GM23248 (cell line): ENCODE measurements at regions not wholly inside any gene's neighbourhood (a gene's known extent, or its start where the extent isn't known, plus 50 kb on each side); places are given as distances from the start of the nearest gene placed in this dataset.

Experiments used
- DNase-seq: peaks from one replicate; pipeline ENCODE4 v3.0.0-alpha.2; 2015
- H2AFZ ChIP-seq: fragments of 200-600 bp; sonication (generic); 2 replicates; pipeline ENCODE4 v1.6.1; 2016; ENCODE audit warnings: antibody characterized with exemption
- H3F3A ChIP-seq: fragments of 200-600 bp; sonication (generic); 2 replicates; pipeline ENCODE4 v1.6.1; 2016; ENCODE audit warnings: mild to moderate bottlenecking, antibody characterized with exemption, mixed run types; ENCODE audit not compliant: insufficient read depth
- H3K27ac ChIP-seq: fragments of 200-600 bp; sonication (generic); 2 replicates; pipeline ENCODE4 v1.5.1; 2016; ENCODE audit warnings: mild to moderate bottlenecking
- H3K27me3 ChIP-seq: fragments of 200-600 bp; sonication (generic); replicated peaks from 2 replicates; pipeline ENCODE4 v1.6.1; 2016; ENCODE audit warnings: mild to moderate bottlenecking; ENCODE audit not compliant: insufficient read depth
- H3K36me3 ChIP-seq: fragments of 200-600 bp; sonication (generic); 2 replicates; pipeline ENCODE4 v1.6.1; 2016; ENCODE audit warnings: low read depth, mild to moderate bottlenecking
- H3K4me1 ChIP-seq: fragments of 200-600 bp; sonication (generic); 2 replicates; pipeline ENCODE4 v1.6.1; 2016; ENCODE audit warnings: mild to moderate bottlenecking; ENCODE audit not compliant: insufficient read depth
- H3K4me2 ChIP-seq: fragments of 200-600 bp; sonication (generic); one replicate; pipeline ENCODE4 v1.6.1; 2016; ENCODE audit warnings: mild to moderate bottlenecking; ENCODE audit not compliant: unreplicated experiment
- H3K4me3 ChIP-seq: fragments of 200-600 bp; sonication (generic); 2 replicates; pipeline ENCODE4 v1.5.1; 2016; ENCODE audit warnings: mild to moderate bottlenecking
- H3K79me2 ChIP-seq: fragments of 200-600 bp; sonication (generic); 2 replicates; pipeline ENCODE4 v1.6.1; 2016; ENCODE audit warnings: mild to moderate bottlenecking; ENCODE audit not compliant: insufficient read depth
- H3K9ac ChIP-seq: fragments of 200-600 bp; sonication (generic); 2 replicates; pipeline ENCODE4 v1.6.1; 2016; ENCODE audit warnings: mild to moderate bottlenecking
- H3K9me2 ChIP-seq: fragments of 200-600 bp; sonication (generic); 2 replicates; pipeline ENCODE4 v1.6.1; 2016; ENCODE audit warnings: mixed run types, mild to moderate bottlenecking, moderate library complexity; ENCODE audit not compliant: insufficient read depth
- H3K9me3 ChIP-seq: fragments of 200-600 bp; sonication (generic); one replicate; pipeline ENCODE4 v1.6.1; 2017; ENCODE audit warnings: low read depth
- H4K20me1 ChIP-seq: fragments of 200-600 bp; sonication (generic); 2 replicates; pipeline ENCODE4 v1.6.0; 2016; ENCODE audit not compliant: insufficient read depth
- EZH2 ChIP-seq: fragments of 200-600 bp; sonication (generic); IDR thresholded peaks from 2 replicates; pipeline ENCODE4 v1.6.1; 2018; ENCODE audit warnings: antibody characterized with exemption, mild to moderate bottlenecking; ENCODE audit not compliant: insufficient read depth, poor library complexity, severe bottlenecking
- EZH2phosphoT487 ChIP-seq: fragments of 200-600 bp; sonication (generic); IDR thresholded peaks from 2 replicates; pipeline ENCODE4 v1.6.1; 2018; ENCODE audit warnings: antibody characterized with exemption, moderate library complexity, mild to moderate bottlenecking, low read depth; ENCODE audit not compliant: insufficient read depth
- WGBS, 2 experiments: methylation state at CpG; one replicate each; pipeline ENCODE4 v1.1.6; 2015 to 2017; ENCODE audit warnings: low lambda C conversion rate in 2 of 2, low coverage in 1 of 2; ENCODE audit errors: missing lambda C conversion rate in 2 of 2; 5-methylcytosine and 5-hydroxymethylcytosine counted together
- in situ Hi-C: fragments of 300-500 bp; cut with MboI; formaldehyde crosslinking; loops from 2 replicates; pipeline ENCODE4 v1.15.0; 2020

DNA sequence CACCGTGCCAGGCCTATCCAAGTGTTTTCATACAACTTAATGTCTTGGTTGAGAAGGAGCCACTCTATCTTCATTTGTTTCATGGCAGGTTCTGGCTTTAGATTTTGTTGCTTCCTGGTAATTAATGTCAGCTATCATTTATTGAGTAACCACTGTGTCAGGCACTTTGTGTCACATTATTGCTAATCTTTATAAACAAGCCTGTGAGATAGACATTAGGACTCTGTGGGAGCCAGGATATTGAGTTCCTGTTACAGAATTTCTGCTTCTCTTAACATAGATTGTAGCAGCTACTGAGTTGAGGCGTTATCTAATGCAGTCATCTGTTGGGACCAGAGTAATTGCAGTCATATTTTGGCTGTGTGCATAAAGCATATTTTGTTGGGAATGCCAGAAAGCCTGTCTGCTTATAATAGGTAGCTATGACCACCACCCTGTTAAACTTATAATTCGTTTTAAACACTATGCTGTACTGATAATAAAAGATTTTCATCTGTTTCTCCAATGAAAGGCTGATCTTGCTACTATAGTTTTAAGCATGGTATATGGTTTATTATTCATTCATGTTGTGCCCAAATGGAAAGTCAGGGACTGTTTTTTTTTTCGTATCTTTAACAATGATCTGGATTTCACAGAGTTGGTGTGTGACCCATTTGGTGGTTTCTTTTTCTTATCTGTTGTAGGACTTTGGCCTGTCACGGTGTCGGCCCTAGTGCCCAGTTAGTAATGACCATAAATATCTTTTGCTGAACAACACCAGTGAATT lies 432.6 kb downstream of the PCNX1 start:
- DNase-seq = no peak
- H4K20me1 ChIP-seq = peaks cover 9% of the 10 kb centered on the region; the same call in 1 of the 2 replicates
- no peaks in the 10 kb centered on the region; the same call in 1 of the 2 replicates for H3F3A ChIP-seq
- no peak overlapping the region for H2AFZ ChIP-seq
- H3K4me3 ChIP-seq = no peak overlapping the region
- no peak overlapping the region for H3K9ac ChIP-seq
- no peaks in the 10 kb centered on the region for H3K4me1 ChIP-seq
- 92 to 94% methylated on average over 6 of the region's 6 CpGs for WGBS, 2 experiments
- H3K9me2 ChIP-seq = peaks cover 2% of the 10 kb centered on the region; the same call in 1 of the 2 replicates
- H3K27me3 ChIP-seq = no peaks in the 10 kb centered on the region
- peaks cover 100% of the 10 kb centered on the region for H3K79me2 ChIP-seq
- no peaks in the 10 kb centered on the region for H3K9me3 ChIP-seq
- in situ Hi-C loops = no loop called here
- 0 out of 2 replicates have a peak, but pooled peaks cover 3% of the 10 kb centered on the region for H3K36me3 ChIP-seq
- H3K4me2 ChIP-seq = no peak overlapping the region
- TF ChIP-seq EZH2 (no peak), EZH2phosphoT487 (no peak)
- no peak overlapping the region for H3K27ac ChIP-seq

DNA sequence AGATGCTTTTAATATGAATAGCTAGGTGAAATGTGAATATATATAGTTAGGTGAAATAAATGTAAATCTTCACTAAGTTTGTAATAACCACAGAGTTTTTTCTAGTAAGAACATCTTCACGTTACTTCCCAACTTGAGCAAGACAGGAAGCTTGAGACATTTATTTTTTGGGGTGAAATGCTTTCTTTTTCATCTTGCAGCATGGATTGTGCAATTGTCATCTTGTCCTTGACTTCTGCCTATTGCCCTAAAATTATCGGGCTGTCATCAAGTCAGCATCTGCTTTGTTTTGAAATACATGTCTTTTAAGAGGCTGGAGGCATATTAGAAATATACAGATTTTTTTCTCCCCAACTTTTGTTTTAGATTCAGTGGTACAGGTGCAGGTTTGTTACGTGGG lies 433.9 kb downstream of the PCNX1 start:
- peaks cover 100% of the 10 kb centered on the region for H3K79me2 ChIP-seq

GRCh38 chr14:71343724-71344123 lies 436.5 kb downstream of the PCNX1 start:
- no peaks in the 10 kb centered on the region for H3K9me3 ChIP-seq
- H3K36me3 ChIP-seq = no peaks in the 10 kb centered on the region
- no peak overlapping the region for H3K9ac ChIP-seq
- H3F3A ChIP-seq = no peaks in the 10 kb centered on the region; the same call in 1 of the 2 replicates
- H3K27me3 ChIP-seq = no peaks in the 10 kb centered on the region
- H3K79me2 ChIP-seq = peaks cover 100% of the 10 kb centered on the region
- in situ Hi-C loops = no loop called here
- no peak for TF ChIP-seq EZH2phosphoT487
- TF ChIP-seq EZH2 = no peak
- peaks cover 2% of the 10 kb centered on the region; the same call in 1 of the 2 replicates for H3K9me2 ChIP-seq
- H3K4me3 ChIP-seq = no peak overlapping the region
- no peaks in the 10 kb centered on the region for H3K4me1 ChIP-seq
- peaks cover 15% of the 10 kb centered on the region; the same call in 1 of the 2 replicates for H4K20me1 ChIP-seq
- 95 to 98% methylated on average over 3 of the region's 3 CpGs for WGBS, 2 experiments
- DNase-seq = no peak
- no peak overlapping the region for H2AFZ ChIP-seq
- no peak overlapping the region for H3K27ac ChIP-seq
- H3K4me2 ChIP-seq = no peak overlapping the region

More for the DNA sequence above, 433.9 kb downstream of the PCNX1 start:
- Histone ChIP-seq H3K9me3 (no peaks in the 10 kb centered on the region), H4K20me1 (peaks cover 9% of the 10 kb centered on the region; the same call in 1 of the 2 replicates), H3K4me3 (no peak overlapping the region), H3K27me3 (no peaks in the 10 kb centered on the region), H3K36me3 (no peaks in the 10 kb centered on the region), H3K4me1 (no peaks in the 10 kb centered on the region), H3K9ac (no peak overlapping the region), H3K4me2 (no peak overlapping the region), H3K9me2 (peaks cover 2% of the 10 kb centered on the region; the same call in 1 of the 2 replicates), H3F3A (no peaks in the 10 kb centered on the region; the same call in 1 of the 2 replicates), H3K27ac (no peak overlapping the region), H2AFZ (no peak overlapping the region)
- in situ Hi-C loops = no loop called here
- DNase-seq = no peak
- WGBS, 2 experiments = 63 to 71% methylated on average over 3 of the region's 3 CpGs
- TF ChIP-seq EZH2phosphoT487 (no peak), EZH2 (no peak)

DNA sequence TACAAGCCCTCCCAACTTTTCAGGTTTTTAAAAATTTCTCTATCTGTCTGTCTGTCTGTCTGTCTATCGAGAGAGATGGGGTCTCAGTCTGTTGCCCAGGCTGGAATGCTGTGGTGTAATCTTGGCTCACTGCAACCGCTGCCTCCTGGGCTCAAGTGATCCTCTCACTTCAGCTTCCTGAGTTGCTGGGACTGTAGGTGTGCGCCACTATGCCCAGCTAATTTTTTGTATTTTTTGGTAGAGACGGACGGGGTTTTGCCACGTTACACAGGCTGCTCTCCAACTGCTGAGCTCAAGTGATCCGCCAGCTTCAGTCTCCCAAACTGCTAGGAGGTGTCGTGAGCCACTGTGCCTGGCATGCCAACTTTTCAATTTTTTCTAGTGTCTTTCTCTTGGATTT lies 437.2 kb downstream of the PCNX1 start:
- H3K79me2 ChIP-seq = peaks cover 100% of the 10 kb centered on the region
- no peak for DNase-seq
- H4K20me1 ChIP-seq = peaks cover 11% of the 10 kb centered on the region; the same call in 1 of the 2 replicates
- H3K9me3 ChIP-seq = no peaks in the 10 kb centered on the region
- no peaks in the 10 kb centered on the region for H3K4me1 ChIP-seq
- H3K27me3 ChIP-seq = no peaks in the 10 kb centered on the region
- TF ChIP-seq EZH2phosphoT487 (no peak), EZH2 (no peak)
- no peak overlapping the region for H3K4me3 ChIP-seq
- H3K4me2 ChIP-seq = no peak overlapping the region
- H3K27ac ChIP-seq = no peak overlapping the region
- 95 to 96% methylated on average over 7 to 8 of the region's 8 CpGs for WGBS, 2 experiments
- H3F3A ChIP-seq = no peaks in the 10 kb centered on the region; the same call in 1 of the 2 replicates
- H3K36me3 ChIP-seq = no peaks in the 10 kb centered on the region
- in situ Hi-C loops = no loop called here
- no peak overlapping the region for H3K9ac ChIP-seq
- peaks cover 2% of the 10 kb centered on the region; the same call in 1 of the 2 replicates for H3K9me2 ChIP-seq
- no peak overlapping the region for H2AFZ ChIP-seq
